ENCODE measurements at regions not wholly inside any gene's neighbourhood (a gene's known extent, or its start where the extent isn't known, plus 50 kb on each side); places are given as distances from the start of the nearest gene placed in this dataset.

DNA sequence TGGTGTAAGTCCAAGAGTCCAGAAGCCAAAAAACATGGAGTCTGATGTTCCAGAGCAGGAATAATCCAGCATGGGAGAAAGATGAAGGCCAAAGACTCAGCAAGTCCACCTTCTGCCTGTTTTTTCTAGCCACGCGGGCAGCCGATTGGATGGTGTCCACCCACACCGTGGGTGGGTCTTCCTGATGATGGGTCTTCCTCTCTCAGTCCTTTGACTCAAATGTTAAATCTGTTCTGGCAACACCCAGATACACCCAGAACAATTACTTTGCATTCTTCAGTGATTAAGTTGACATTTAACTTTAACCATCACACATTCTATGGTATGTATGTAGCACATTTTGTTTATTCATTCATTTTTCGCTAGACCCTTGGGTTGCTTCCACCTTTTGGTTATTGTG, 944.4 kb downstream of the PLA2G4A start:
- TF ChIP-seq CTCF (IDR thresholded peaks at IDR 0.05; ENCODE audit: low read depth, low read length) (no peak), EZH2phosphoT487 (IDR thresholded peaks at IDR 0.05; ENCODE audit: low read depth) (no peak)

Data from OCI-LY3 (cell line).